ENCODE measurements at regions not wholly inside any gene's neighbourhood (a gene's known extent, or its start where the extent isn't known, plus 50 kb on each side); places are given as distances from the start of the nearest gene placed in this dataset.

- TF ChIP-seq CTCF (IDR thresholded peaks at IDR 0.05; ENCODE audit: low read depth, low read length) (no peak), EZH2phosphoT487 (IDR thresholded peaks at IDR 0.05; ENCODE audit: low read depth) (no peak)
Measured at GRCh38 chr3:132222868-132223538, 94.2 kb upstream of the ACP3 start.

All from OCI-LY3 (cell line).